DOHH2 (cell line): ENCODE measurements at regions not wholly inside any gene's neighbourhood (a gene's known extent, or its start where the extent isn't known, plus 50 kb on each side); places are given as distances from the start of the nearest gene placed in this dataset.

Experiments
- H3F3A ChIP-seq: fragments of 200-600 bp; sonication (generic), shearing (Covaris generic); 2 replicates; pipeline ENCODE4 v1.6.0; 2016; ENCODE audit warnings: antibody characterized with exemption, mild to moderate bottlenecking; ENCODE audit not compliant: control insufficient read depth, insufficient read depth
- H3K27ac ChIP-seq: fragments of 200-600 bp; sonication (generic); 2 replicates; pipeline ENCODE4 v1.5.1; 2014; ENCODE audit warnings: low read depth, mild to moderate bottlenecking, low read length, moderate library complexity
- H3K27me3 ChIP-seq: fragments of 200-600 bp; sonication (generic); 2 replicates; pipeline ENCODE4 v1.6.1; 2014; ENCODE audit warnings: mild to moderate bottlenecking, low read length, mixed read lengths; ENCODE audit not compliant: control insufficient read depth
- H3K36me3 ChIP-seq: fragments of 200-600 bp; sonication (generic); 2 replicates; pipeline ENCODE4 v1.6.1; 2014; ENCODE audit warnings: mild to moderate bottlenecking, low read length, moderate library complexity, mixed read lengths; ENCODE audit not compliant: control insufficient read depth
- H3K4me1 ChIP-seq: fragments of 200-600 bp; sonication (generic); 2 replicates; pipeline ENCODE4 v1.6.1; 2014; ENCODE audit warnings: mild to moderate bottlenecking, low read length, mixed read lengths; ENCODE audit not compliant: control insufficient read depth
- H3K4me2 ChIP-seq: fragments of 200-600 bp; sonication (generic); 2 replicates; pipeline ENCODE4 v1.6.0; 2014; ENCODE audit warnings: mild to moderate bottlenecking, low read length, moderate library complexity
- H3K4me3 ChIP-seq: fragments of 200-600 bp; sonication (generic); 2 replicates; pipeline ENCODE4 v1.5.1; 2014; ENCODE audit warnings: mild to moderate bottlenecking, low read length, mixed read lengths
- H3K79me2 ChIP-seq: fragments of 200-600 bp; sonication (generic); 2 replicates; pipeline ENCODE4 v1.6.1; 2014; ENCODE audit warnings: mild to moderate bottlenecking, low read length, mixed read lengths; ENCODE audit not compliant: control insufficient read depth
- H3K9me2 ChIP-seq: fragments of 200-600 bp; sonication (generic); replicated peaks from 2 replicates; pipeline ENCODE4 v1.6.1; 2014; ENCODE audit warnings: mild to moderate bottlenecking, low read length, mixed read lengths; ENCODE audit not compliant: control insufficient read depth
- H3K9me3 ChIP-seq: fragments of 200-600 bp; sonication (generic); 2 replicates; pipeline ENCODE4 v1.6.1; 2014; ENCODE audit warnings: antibody characterized with exemption, low read length, mixed read lengths; ENCODE audit not compliant: control insufficient read depth, insufficient read depth
- H4K20me1 ChIP-seq: fragments of 200-600 bp; sonication (generic); 2 replicates; pipeline ENCODE4 v1.6.0; 2014; ENCODE audit warnings: low read depth, mild to moderate bottlenecking, antibody characterized with exemption, low read length, moderate library complexity; ENCODE audit not compliant: control insufficient read depth, insufficient read depth
- CTCF ChIP-seq: fragments of 200-600 bp; sonication (generic); IDR thresholded peaks from one replicate; pipeline ENCODE4 v1.5.1; 2014; ENCODE audit warnings: antibody characterized with exemption, mild to moderate bottlenecking, low read depth, low read length; ENCODE audit not compliant: poor library complexity, severe bottlenecking
- EZH2phosphoT487 ChIP-seq: fragments of 200-600 bp; sonication (generic); IDR thresholded peaks from 2 replicates; pipeline ENCODE4 v1.6.1; 2017; ENCODE audit warnings: borderline replicate concordance, mild to moderate bottlenecking, antibody characterized with exemption, low read length, moderate library complexity, mixed read lengths

- H4K20me1 ChIP-seq: no peaks in the 10 kb centered on the region
- H3K4me2 ChIP-seq: no peak overlapping the region
- no peaks in the 10 kb centered on the region for H3K9me2 ChIP-seq
- H3F3A ChIP-seq: no peaks in the 10 kb centered on the region
- H3K27me3 ChIP-seq: peaks cover 11% of the 10 kb centered on the region
- H3K27ac ChIP-seq: no peak overlapping the region
- no peak for TF ChIP-seq EZH2phosphoT487
- no peak for TF ChIP-seq CTCF
- H3K79me2 ChIP-seq: no peaks in the 10 kb centered on the region
- H3K4me1 ChIP-seq: no peaks in the 10 kb centered on the region
- no peaks in the 10 kb centered on the region for H3K36me3 ChIP-seq
- H3K9me3 ChIP-seq: no peaks in the 10 kb centered on the region
- H3K4me3 ChIP-seq: no peak overlapping the region
Observed at GRCh38 chr6:44671333-44671732, 283.8 kb downstream of the CDC5L start.

GRCh38 chr6:44672086-44672485 is 284.6 kb downstream of the CDC5L start:
- no peaks in the 10 kb centered on the region for H3K9me2 ChIP-seq
- no peaks in the 10 kb centered on the region for H4K20me1 ChIP-seq
- no peak overlapping the region for H3K4me3 ChIP-seq
- no peak overlapping the region for H3K27ac ChIP-seq
- H3K27me3 ChIP-seq: peaks cover 11% of the 10 kb centered on the region
- TF ChIP-seq EZH2phosphoT487 (no peak), CTCF (no peak)
- no peaks in the 10 kb centered on the region for H3K9me3 ChIP-seq
- H3K79me2 ChIP-seq: no peaks in the 10 kb centered on the region
- H3K4me1 ChIP-seq: no peaks in the 10 kb centered on the region
- no peak overlapping the region for H3K4me2 ChIP-seq
- no peaks in the 10 kb centered on the region for H3F3A ChIP-seq
- H3K36me3 ChIP-seq: no peaks in the 10 kb centered on the region

GRCh38 chr6:44672841-44673240 is 285.3 kb downstream of the CDC5L start:
- H3K27me3 ChIP-seq: peaks cover 11% of the 10 kb centered on the region
- H3K9me2 ChIP-seq: no peaks in the 10 kb centered on the region
- H3K4me3 ChIP-seq: no peak overlapping the region
- no peaks in the 10 kb centered on the region for H3K36me3 ChIP-seq
- no peaks in the 10 kb centered on the region for H3K9me3 ChIP-seq
- H3K4me1 ChIP-seq: no peaks in the 10 kb centered on the region
- no peak overlapping the region for H3K27ac ChIP-seq
- TF ChIP-seq CTCF (no peak), EZH2phosphoT487 (no peak)
- H4K20me1 ChIP-seq: no peaks in the 10 kb centered on the region
- no peak overlapping the region for H3K4me2 ChIP-seq
- no peaks in the 10 kb centered on the region for H3K79me2 ChIP-seq
- H3F3A ChIP-seq: no peaks in the 10 kb centered on the region
